ENCODE measurements at regions not wholly inside any gene's neighbourhood (a gene's known extent, or its start where the extent isn't known, plus 50 kb on each side); places are given as distances from the start of the nearest gene placed in this dataset.
"Not testable (repeated sequence)": the region's sequence is repeated elsewhere in the genome, so short reads cannot be mapped to it uniquely, and the experiment has no call there.

GRCh38 chr2:89026296-89026695 is 334.8 kb downstream of the RPIA start:
- DNase-seq = not testable (repeated sequence)

- not testable (repeated sequence) for DNase-seq
These were observed 335.6 kb downstream of the RPIA start for GRCh38 chr2:89027115-89027514.

GRCh38 chr2:89027536-89027935 is 336.1 kb downstream of the RPIA start:
- not testable (repeated sequence) for DNase-seq

- DNase-seq = not testable (repeated sequence)
These were observed 337.8 kb downstream of the RPIA start for GRCh38 chr2:89029257-89029656.

- DNase-seq = not testable (repeated sequence)
These were observed 356.9 kb downstream of the RPIA start for GRCh38 chr2:89048138-89049066.

GRCh38 chr2:89058616-89059015 is 367.1 kb downstream of the RPIA start:
- DNase-seq = not testable (repeated sequence)

- DNase-seq = not testable (repeated sequence)
These were observed 369.7 kb downstream of the RPIA start for GRCh38 chr2:89061174-89061573.

GRCh38 chr2:89076771-89077170 is 385.3 kb downstream of the RPIA start:
- not testable (repeated sequence) for DNase-seq

GRCh38 chr2:89092911-89093310 is 401.4 kb downstream of the RPIA start:
- DNase-seq = not testable (repeated sequence)

- DNase-seq = not testable (repeated sequence)
These were observed 403.6 kb downstream of the RPIA start for GRCh38 chr2:89095060-89095459.

- DNase-seq = not testable (repeated sequence)
These were observed 411.1 kb downstream of the RPIA start for GRCh38 chr2:89102587-89102986.

GRCh38 chr2:89106369-89107019 is 415.0 kb downstream of the RPIA start:
- not testable (repeated sequence) for DNase-seq

GRCh38 chr2:89112434-89112833 is 421.0 kb downstream of the RPIA start:
- not testable (repeated sequence) for DNase-seq

- not testable (repeated sequence) for DNase-seq
These were observed 421.8 kb downstream of the RPIA start for GRCh38 chr2:89113286-89113685.

- not testable (repeated sequence) for DNase-seq
These were observed 438.0 kb downstream of the RPIA start for GRCh38 chr2:89129440-89129839.

GRCh38 chr2:89130665-89131308 is 439.3 kb downstream of the RPIA start:
- DNase-seq = not testable (repeated sequence)

GRCh38 chr2:89142959-89143358 is 451.5 kb downstream of the RPIA start:
- not testable (repeated sequence) for DNase-seq

GRCh38 chr2:89145342-89145741 is 453.9 kb downstream of the RPIA start:
- DNase-seq = not testable (repeated sequence)

- DNase-seq = not testable (repeated sequence)
These were observed 456.8 kb downstream of the RPIA start for GRCh38 chr2:89148256-89148655.

- not testable (repeated sequence) for DNase-seq
These were observed 460.2 kb downstream of the RPIA start for GRCh38 chr2:89151699-89152098.

- DNase-seq = not testable (repeated sequence)
These were observed 461.0 kb downstream of the RPIA start for GRCh38 chr2:89152501-89152900.

GRCh38 chr2:89153210-89153609 is 461.7 kb downstream of the RPIA start:
- DNase-seq = not testable (repeated sequence)

- not testable (repeated sequence) for DNase-seq
These were observed 462.8 kb downstream of the RPIA start for GRCh38 chr2:89154247-89154682.
